Suprapubic skin (tissue), 4 donors: ENCODE measurements at regions not wholly inside any gene's neighbourhood (a gene's known extent, or its start where the extent isn't known, plus 50 kb on each side); places are given as distances from the start of the nearest gene placed in this dataset.

ENCODE experiments used
- DNase-seq, 2 donors: peaks; one replicate each; pipeline ENCODE4 v3.0.0-alpha.2; 2019; ENCODE audit warnings: low spot score in 2 of 2
- H3K27ac ChIP-seq: fragments of 200-600 bp; sonication (generic); one replicate; pipeline ENCODE4 v1.5.1; 2019
- H3K27me3 ChIP-seq: fragments of 200-600 bp; sonication (generic); one replicate; pipeline ENCODE4 v1.5.1; 2019
- H3K36me3 ChIP-seq: fragments of 200-600 bp; sonication (generic); one replicate; pipeline ENCODE4 v1.5.1; 2019
- H3K4me1 ChIP-seq: fragments of 200-600 bp; sonication (generic); one replicate; pipeline ENCODE4 v1.5.1; 2019
- H3K4me3 ChIP-seq: fragments of 200-600 bp; sonication (generic); one replicate; pipeline ENCODE4 v1.5.1; 2019; ENCODE audit warnings: mild to moderate bottlenecking
- H3K9me3 ChIP-seq: fragments of 200-600 bp; sonication (generic); one replicate; pipeline ENCODE4 v1.5.1; 2019
- CTCF ChIP-seq, 2 donors: fragments of 200-600 bp in 1 of 2; fragments of 450-650 bp in 1 of 2; sonication (generic) in 1 of 2; IDR thresholded peaks; one replicate each; pipeline ENCODE4 v1.5.1; 2016 to 2019; ENCODE audit warnings: antibody characterized with exemption in 2 of 2, mild to moderate bottlenecking in 1 of 2, moderate library complexity in 1 of 2
- EP300 ChIP-seq: sonication (generic); formaldehyde crosslinking; IDR thresholded peaks from one replicate; pipeline ENCODE4 v1.6.1; 2017; ENCODE audit warnings: antibody characterized with exemption
- POLR2A ChIP-seq, 2 donors: fragments of 450-650 bp; IDR thresholded peaks; one replicate each; pipeline ENCODE4 v1.6.1; 2017; ENCODE audit warnings: antibody characterized with exemption in 2 of 2, mild to moderate bottlenecking in 2 of 2, moderate library complexity in 2 of 2
- POLR2AphosphoS5 ChIP-seq, 3 donors: sonication (generic); formaldehyde crosslinking; IDR thresholded peaks; one replicate each; pipeline ENCODE4 v1.6.1; 2017; ENCODE audit warnings: antibody characterized with exemption in 3 of 3
- WGBS: methylation state at CpG from one replicate; pipeline ENCODE4 v1.1.5; 2018; 5-methylcytosine and 5-hydroxymethylcytosine counted together

- Histone ChIP-seq H3K4me1 (no peaks in the 10 kb centered on the region), H3K27ac (no peak overlapping the region), H3K9me3 (no peaks in the 10 kb centered on the region), H3K27me3 (no peaks in the 10 kb centered on the region), H3K36me3 (no peaks in the 10 kb centered on the region), H3K4me3 (no peak overlapping the region)
- 76% methylated on average over 5 of the region's 5 CpGs for WGBS
- no peak for TF ChIP-seq CTCF (IDR thresholded peaks at IDR 0.05)
- TF ChIP-seq POLR2A (IDR thresholded peaks at IDR 0.05) = no peak
- TF ChIP-seq EP300 = no peak
- no peak for TF ChIP-seq POLR2AphosphoS5 (IDR thresholded peaks at IDR 0.05)
- no peak for DNase-seq
Observed at GRCh38 chr2:41111836-41112627, 660.1 kb upstream of the SLC8A1 start.

GRCh38 chr2:41116106-41116797 is 664.4 kb upstream of the SLC8A1 start:
- no peak for DNase-seq
- WGBS = 94% methylated on average over 8 of the region's 8 CpGs
- Histone ChIP-seq H3K9me3 (no peaks in the 10 kb centered on the region), H3K4me3 (no peak overlapping the region), H3K27ac (no peak overlapping the region), H3K4me1 (no peaks in the 10 kb centered on the region), H3K36me3 (no peaks in the 10 kb centered on the region), H3K27me3 (no peaks in the 10 kb centered on the region)
- TF ChIP-seq POLR2AphosphoS5 (IDR thresholded peaks at IDR 0.05) = no peak
- no peak for TF ChIP-seq EP300
- no peak for TF ChIP-seq CTCF (IDR thresholded peaks at IDR 0.05)
- TF ChIP-seq POLR2A (IDR thresholded peaks at IDR 0.05) = no peak

- WGBS = 87% methylated on average over 4 of the region's 4 CpGs
- Histone ChIP-seq H3K9me3 (no peaks in the 10 kb centered on the region), H3K4me1 (no peaks in the 10 kb centered on the region), H3K36me3 (no peaks in the 10 kb centered on the region), H3K27ac (no peak overlapping the region), H3K4me3 (no peak overlapping the region), H3K27me3 (no peaks in the 10 kb centered on the region)
- no peak for DNase-seq
- TF ChIP-seq EP300 (no peak), POLR2A (IDR thresholded peaks at IDR 0.05) (no peak), CTCF (IDR thresholded peaks at IDR 0.05) (no peak), POLR2AphosphoS5 (IDR thresholded peaks at IDR 0.05) (no peak)
Observed at GRCh38 chr2:41119489-41119888, 667.6 kb upstream of the SLC8A1 start.

- no peak for TF ChIP-seq CTCF (IDR thresholded peaks at IDR 0.05)
- TF ChIP-seq POLR2A (IDR thresholded peaks at IDR 0.05) = no peak
- no peak for TF ChIP-seq EP300
- no peak for TF ChIP-seq POLR2AphosphoS5 (IDR thresholded peaks at IDR 0.05)
- Histone ChIP-seq H3K9me3 (no peaks in the 10 kb centered on the region), H3K27ac (no peak overlapping the region), H3K4me3 (no peak overlapping the region), H3K27me3 (no peaks in the 10 kb centered on the region), H3K4me1 (no peaks in the 10 kb centered on the region), H3K36me3 (no peaks in the 10 kb centered on the region)
- WGBS = 53% methylated on average over 1 of the region's 1 CpG
- no peak for DNase-seq
Observed at GRCh38 chr2:41123341-41123740, 671.5 kb upstream of the SLC8A1 start.

GRCh38 chr2:41127351-41127750 is 675.5 kb upstream of the SLC8A1 start:
- no peaks in the 10 kb centered on the region for H3K36me3 ChIP-seq
- no peak overlapping the region for H3K4me3 ChIP-seq
- no peak overlapping the region for H3K27ac ChIP-seq
- DNase-seq = no peak
- WGBS = 57% methylated on average over 3 of the region's 3 CpGs
- H3K27me3 ChIP-seq = no peaks in the 10 kb centered on the region
- H3K9me3 ChIP-seq = no peaks in the 10 kb centered on the region
- TF ChIP-seq EP300 = no peak
- no peak for TF ChIP-seq POLR2A (IDR thresholded peaks at IDR 0.05)
- no peak for TF ChIP-seq CTCF (IDR thresholded peaks at IDR 0.05)
- TF ChIP-seq POLR2AphosphoS5 (IDR thresholded peaks at IDR 0.05) = no peak
- no peaks in the 10 kb centered on the region for H3K4me1 ChIP-seq
